ENCODE measurements at regions not wholly inside any gene's neighbourhood (a gene's known extent, or its start where the extent isn't known, plus 50 kb on each side); places are given as distances from the start of the nearest gene placed in this dataset.
"Not testable (repeated sequence)": the region's sequence is repeated elsewhere in the genome, so short reads cannot be mapped to it uniquely, and the experiment has no call there.

DNA sequence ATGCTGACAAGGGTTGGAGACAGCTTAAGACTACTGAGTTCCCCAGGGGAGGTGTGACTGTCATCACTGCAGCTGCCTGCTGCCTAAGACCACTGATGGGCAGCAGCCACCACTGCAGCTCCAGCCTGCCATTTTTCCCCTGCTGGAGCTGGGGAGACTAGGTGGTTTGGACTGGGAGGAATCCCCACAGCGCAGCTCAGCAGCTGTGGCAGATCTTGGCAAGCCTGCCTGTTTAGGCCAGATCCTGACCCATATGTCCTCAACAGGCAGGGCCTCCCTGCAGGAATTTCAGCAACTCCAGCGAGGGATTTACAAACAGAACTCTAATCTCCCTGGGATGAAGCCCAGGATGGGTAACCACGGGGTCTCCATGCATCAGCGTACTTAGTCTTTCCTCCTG, 356.4 kb upstream of the TOM1L1 start:
- DNase-seq (ENCODE audit: extremely low read depth in 1 of 11, low read depth in 9 of 11, low spot score in 4 of 11), result no peak

- no peak for DNase-seq (ENCODE audit: extremely low read depth in 1 of 11, low read depth in 9 of 11, low spot score in 4 of 11)
Measured at GRCh38 chr17:54559883-54560282, 340.8 kb upstream of the TOM1L1 start.

DNA sequence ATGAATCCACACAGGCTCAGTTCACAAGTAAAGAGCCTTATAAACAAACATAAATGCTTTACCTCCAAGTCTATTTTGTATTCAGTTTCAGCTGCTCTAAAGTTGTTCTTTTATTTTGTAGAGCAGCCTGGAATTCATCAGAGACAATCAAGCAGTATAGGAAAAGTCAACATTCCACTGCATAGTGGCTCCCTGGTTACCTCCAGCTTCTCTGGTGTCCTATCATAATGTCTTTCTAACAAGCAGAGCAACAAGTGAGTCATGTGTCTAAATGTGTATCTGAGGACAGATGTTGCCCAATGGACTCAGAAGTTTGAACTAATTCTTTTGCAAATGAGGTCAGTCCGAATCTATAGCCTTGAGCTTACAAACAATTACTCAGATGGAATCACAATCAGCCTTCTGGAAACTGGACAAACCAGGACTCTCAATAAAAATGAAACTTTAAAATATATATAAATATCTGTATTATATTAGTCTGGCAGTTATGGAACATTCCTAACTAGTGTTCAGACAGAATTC, 292.0 kb upstream of the TOM1L1 start:
- DNase-seq (ENCODE audit: extremely low read depth in 1 of 11, low read depth in 9 of 11, low spot score in 4 of 11), result no peak

- no peak for DNase-seq (ENCODE audit: extremely low read depth in 1 of 11, low read depth in 9 of 11, low spot score in 4 of 11)
Measured at GRCh38 chr17:54620399-54620978, 280.2 kb upstream of the TOM1L1 start.

DNA sequence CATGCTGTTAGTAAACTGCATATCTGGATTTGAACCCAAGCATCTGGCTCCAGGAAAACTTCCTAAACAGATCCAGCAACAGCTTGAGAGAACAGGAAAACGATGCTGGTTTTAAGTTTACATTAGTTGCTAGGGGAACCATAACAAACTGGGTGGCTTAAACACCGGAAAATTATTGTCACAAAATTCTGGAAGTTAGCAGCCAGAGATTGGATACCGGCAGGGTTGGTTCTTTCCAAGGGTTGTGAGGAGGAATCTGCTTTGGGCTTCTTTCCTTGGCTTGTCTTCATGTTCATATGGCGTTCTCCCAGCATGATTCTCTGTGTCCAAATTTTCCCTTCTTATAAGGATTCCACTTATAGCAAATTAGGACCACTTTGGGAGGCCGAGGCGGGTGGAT, 276.9 kb upstream of the TOM1L1 start:
- no peak for DNase-seq (ENCODE audit: extremely low read depth in 1 of 11, low read depth in 9 of 11, low spot score in 4 of 11)

DNA sequence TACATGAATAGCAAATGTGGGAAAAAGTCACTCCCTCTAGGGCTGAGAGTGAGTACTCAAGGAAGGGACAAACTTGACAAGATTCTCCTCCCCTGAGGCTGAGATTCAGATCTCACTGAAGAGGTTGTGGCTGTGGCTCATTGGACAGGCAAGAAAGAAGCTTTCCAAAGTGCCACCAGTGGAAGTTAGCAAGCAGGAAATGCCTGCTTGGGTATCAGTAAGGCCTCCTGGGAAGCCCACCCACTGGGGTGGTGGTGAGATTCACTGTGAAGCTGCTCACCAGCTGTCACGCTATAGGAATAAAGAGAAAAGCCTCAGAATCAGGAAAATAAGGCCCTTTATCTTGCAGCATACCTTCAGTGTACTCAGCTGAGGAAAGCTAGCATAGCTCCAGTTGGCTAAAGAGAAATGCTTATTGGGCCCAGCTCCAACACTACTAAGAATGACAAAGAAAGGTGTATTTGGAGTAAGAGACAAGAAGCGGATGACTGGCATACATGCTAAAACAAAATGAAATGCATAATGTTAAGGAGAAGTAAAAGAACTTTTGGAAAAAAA, 274.4 kb upstream of the TOM1L1 start:
- DNase-seq (ENCODE audit: extremely low read depth in 1 of 11, low read depth in 9 of 11, low spot score in 4 of 11), result no peak

- not testable (repeated sequence) for DNase-seq (ENCODE audit: extremely low read depth in 1 of 11, low read depth in 9 of 11, low spot score in 4 of 11)
Measured at GRCh38 chr17:54639426-54639825, 261.2 kb upstream of the TOM1L1 start.

DNA sequence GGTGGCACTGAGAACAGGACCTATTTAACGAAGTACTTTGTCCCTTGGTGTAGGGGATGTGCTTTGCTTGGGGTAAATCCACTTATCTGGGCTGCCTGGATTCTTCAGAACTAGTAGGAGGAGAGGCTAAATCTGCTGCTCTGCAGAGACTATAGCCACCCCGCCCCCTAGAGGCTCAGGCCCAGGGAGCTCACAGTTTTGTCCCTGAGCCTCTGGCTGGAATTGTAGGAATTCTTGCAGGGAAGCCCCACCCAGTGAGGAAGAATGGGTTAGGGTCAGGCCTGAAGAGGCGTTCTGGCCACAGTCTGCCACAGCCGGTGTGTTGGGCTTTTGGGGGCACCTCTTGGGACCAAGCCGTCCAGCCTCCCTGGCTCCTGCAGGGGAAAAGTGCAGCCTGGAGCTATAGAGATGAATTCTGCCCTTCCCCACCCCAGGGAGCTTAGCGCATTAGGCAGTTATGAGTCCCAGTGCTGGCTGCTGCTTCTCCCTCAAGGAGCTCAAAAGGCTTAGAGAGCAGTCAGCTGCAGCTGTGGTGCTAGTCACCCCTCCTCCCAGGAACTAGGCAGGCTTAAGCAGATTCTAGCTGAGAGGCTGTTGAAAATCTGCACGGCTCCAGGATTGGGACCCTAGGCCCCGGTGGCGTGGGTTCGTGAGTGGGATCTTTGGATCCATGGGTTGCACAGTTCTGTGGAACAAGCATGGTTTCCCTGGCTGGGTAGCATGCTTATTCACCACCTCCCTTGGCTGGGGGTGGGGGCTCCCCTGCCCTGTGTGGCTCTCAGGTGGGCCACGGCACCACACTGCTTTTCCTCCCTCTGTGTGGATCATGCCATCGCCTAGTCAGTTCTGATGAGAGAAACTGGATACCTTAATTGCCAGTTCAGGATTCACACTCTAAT, 237.4 kb upstream of the TOM1L1 start:
- DNase-seq (ENCODE audit: extremely low read depth in 1 of 11, low read depth in 9 of 11, low spot score in 4 of 11), result no peak

GRCh38 chr17:54666559-54666958, 234.1 kb upstream of the TOM1L1 start:
- DNase-seq (ENCODE audit: extremely low read depth in 1 of 11, low read depth in 9 of 11, low spot score in 4 of 11), result no peak

GRCh38 chr17:54678158-54678557, 222.5 kb upstream of the TOM1L1 start:
- DNase-seq (ENCODE audit: extremely low read depth in 1 of 11, low read depth in 9 of 11, low spot score in 4 of 11), result no peak

GRCh38 chr17:54680410-54680809, 220.2 kb upstream of the TOM1L1 start:
- DNase-seq (ENCODE audit: extremely low read depth in 1 of 11, low read depth in 9 of 11, low spot score in 4 of 11), result no peak

DNA sequence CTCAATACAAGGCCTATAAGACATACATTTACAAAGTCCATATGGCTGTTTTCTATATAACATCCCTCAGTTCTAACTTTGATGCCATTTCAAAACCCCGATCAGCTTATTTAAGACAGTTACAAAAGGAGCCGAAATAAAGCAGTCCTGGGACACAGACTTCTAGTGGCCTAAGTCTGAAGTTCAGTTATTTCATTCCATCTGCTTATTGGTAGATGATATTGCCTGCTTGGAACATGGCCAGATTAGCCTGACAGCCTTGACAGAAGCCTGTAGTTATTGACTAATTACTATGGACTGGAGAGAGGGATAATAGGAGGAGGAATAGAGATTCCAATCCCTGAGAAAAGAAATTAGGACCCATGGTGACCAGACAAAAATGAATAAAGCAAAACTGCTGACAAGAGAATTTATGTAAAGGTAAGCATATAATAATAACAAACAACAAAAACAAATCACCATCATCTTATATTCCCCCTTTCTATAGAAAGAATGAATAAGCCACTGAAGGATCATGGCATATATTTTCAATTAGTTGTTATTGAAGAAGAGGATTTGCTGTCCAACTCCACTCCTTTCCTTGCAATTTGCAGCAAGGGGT, 206.3 kb upstream of the TOM1L1 start:
- no peak for DNase-seq (ENCODE audit: extremely low read depth in 1 of 11, low read depth in 9 of 11, low spot score in 4 of 11)

DNA sequence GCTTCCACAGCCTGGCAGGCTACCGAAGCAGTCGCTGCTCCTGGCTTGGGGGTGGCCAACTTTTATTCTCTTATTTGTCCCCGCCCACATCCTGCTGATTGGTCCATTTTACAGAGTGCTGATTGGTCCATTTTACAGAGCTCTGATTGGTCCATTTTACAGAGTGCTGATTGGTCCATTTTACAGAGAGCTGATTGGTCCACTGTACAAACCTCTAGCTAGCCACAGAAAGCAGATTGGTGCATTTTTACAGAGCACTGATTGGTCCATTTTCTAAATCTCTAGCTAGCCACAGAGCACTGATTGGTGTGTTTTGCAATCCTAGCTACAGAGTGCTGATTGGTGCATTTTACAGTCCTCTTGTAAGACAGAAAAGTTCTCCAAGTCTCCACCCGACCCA, 187.9 kb upstream of the TOM1L1 start:
- DNase-seq (ENCODE audit: extremely low read depth in 1 of 11, low read depth in 9 of 11, low spot score in 4 of 11), result not testable (repeated sequence)

- DNase-seq (ENCODE audit: extremely low read depth in 1 of 11, low read depth in 9 of 11, low spot score in 4 of 11), result no peak
Measured at GRCh38 chr17:54718286-54718685, 182.4 kb upstream of the TOM1L1 start.

DNA sequence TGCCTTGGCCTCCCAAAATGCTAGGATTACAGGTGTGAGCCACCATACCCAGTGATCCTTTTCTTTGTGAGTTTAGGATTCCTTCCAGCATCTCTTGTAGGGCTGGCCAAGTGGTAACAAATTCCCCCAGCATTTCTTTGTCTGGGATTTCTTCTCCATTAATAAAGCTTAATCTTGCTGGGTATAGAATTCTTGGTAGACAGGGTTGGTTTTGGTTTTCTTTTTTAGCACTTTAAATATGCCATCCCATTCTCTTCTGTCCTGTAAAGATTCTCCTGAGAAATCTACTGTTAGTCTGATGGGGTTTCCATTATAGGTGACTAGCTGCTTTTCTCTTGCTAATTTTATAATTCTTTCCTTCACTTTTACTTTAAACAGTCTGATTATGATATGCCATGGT, 173.0 kb upstream of the TOM1L1 start:
- no peak for DNase-seq (ENCODE audit: extremely low read depth in 1 of 11, low read depth in 9 of 11, low spot score in 4 of 11)

DNA sequence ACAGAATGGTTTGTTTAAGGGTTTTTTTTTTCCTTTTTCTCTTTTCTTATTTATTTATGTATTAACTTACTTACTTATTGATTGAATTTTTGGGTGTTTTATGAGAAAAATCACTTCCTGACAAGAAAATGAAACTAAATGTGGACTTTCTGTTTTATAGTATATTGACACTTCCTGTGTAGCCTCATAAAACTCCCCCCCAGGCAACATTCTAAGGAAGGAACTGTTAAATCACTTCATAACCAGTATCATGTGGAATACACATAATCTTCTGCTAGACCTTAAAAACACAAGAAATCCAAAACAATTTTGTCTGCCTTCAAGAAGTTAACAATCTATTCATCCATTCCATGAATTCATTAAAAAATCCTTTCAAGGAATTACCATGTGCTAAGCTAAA, 164.1 kb upstream of the TOM1L1 start:
- DNase-seq (ENCODE audit: extremely low read depth in 1 of 11, low read depth in 9 of 11, low spot score in 4 of 11), result no peak

DNA sequence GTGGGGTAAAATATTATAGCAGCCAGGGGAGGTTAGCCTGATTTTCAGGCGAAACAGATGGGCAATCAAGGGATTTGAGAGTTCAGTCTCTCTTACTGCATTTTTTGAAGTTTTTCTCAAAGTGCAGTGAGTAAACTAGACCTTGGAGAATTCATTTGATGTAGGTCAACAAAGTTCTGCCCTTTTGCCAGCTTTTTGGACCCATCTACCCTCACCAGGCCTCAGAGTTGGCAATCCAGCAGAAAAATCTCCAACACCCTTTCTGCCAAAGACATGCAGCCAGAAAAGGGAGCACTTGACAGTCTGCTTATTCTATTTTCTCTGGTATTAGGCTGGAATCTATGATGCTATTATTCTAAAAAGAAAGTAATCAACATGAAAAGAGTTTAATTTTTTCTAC, 162.2 kb upstream of the TOM1L1 start:
- no peak for DNase-seq (ENCODE audit: extremely low read depth in 1 of 11, low read depth in 9 of 11, low spot score in 4 of 11)

- DNase-seq (ENCODE audit: extremely low read depth in 1 of 11, low read depth in 9 of 11, low spot score in 4 of 11), result no peak
Measured at GRCh38 chr17:54744750-54745149, 155.9 kb upstream of the TOM1L1 start.

- DNase-seq (ENCODE audit: extremely low read depth in 1 of 11, low read depth in 9 of 11, low spot score in 4 of 11), result no peak
Measured at GRCh38 chr17:54745239-54745638, 155.4 kb upstream of the TOM1L1 start.

DNA sequence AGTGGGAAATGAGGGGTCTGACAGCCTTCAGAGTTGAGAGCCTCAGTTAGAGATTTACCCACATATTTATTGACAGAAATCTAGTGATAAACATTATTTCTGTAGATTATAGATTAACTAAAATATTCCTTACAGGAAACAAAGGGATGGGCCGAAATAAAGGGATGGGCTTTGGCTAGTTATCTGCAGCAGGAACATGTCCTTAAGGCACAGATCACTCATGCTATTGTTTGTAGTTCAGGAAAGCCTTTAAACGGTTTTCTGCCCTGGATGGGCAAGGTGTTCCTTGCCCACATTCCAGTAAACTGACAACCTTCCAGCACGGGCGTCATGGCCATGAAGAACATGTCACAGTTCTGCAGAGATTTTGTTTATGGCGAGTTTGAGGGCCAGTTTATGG, 154.8 kb upstream of the TOM1L1 start:
- no peak for DNase-seq (ENCODE audit: extremely low read depth in 1 of 11, low read depth in 9 of 11, low spot score in 4 of 11)
